SU-DHL-6 (cell line): ENCODE measurements at regions not wholly inside any gene's neighbourhood (a gene's known extent, or its start where the extent isn't known, plus 50 kb on each side); places are given as distances from the start of the nearest gene placed in this dataset.

Experiments
- H2AFZ ChIP-seq: fragments of 200-600 bp; sonication (generic); 2 replicates; pipeline ENCODE4 v1.6.1; 2014; ENCODE audit warnings: low read depth, mild to moderate bottlenecking, moderate library complexity, mixed read lengths, antibody characterized with exemption, low read length; ENCODE audit not compliant: severe bottlenecking
- H3F3A ChIP-seq: fragments of 200-600 bp; shearing (Covaris generic); 2 replicates; pipeline ENCODE4 v1.6.0; 2016; ENCODE audit warnings: antibody characterized with exemption, mild to moderate bottlenecking; ENCODE audit not compliant: insufficient read depth
- H3K27ac ChIP-seq: fragments of 200-600 bp; sonication (generic); 2 replicates; pipeline ENCODE4 v1.5.1; 2016; ENCODE audit warnings: low read depth, mild to moderate bottlenecking, low read length, moderate library complexity, mixed read lengths
- H3K27me3 ChIP-seq: fragments of 200-600 bp; sonication (generic), shearing (Covaris generic); 2 replicates; pipeline ENCODE4 v1.6.0; 2014; ENCODE audit warnings: mild to moderate bottlenecking, low read length
- H3K36me3 ChIP-seq: fragments of 200-600 bp; sonication (generic); 2 replicates; pipeline ENCODE4 v1.6.1; 2014; ENCODE audit warnings: mild to moderate bottlenecking, low read length, mixed read lengths
- H3K4me2 ChIP-seq: fragments of 300-600, 200-600 bp; shearing (Covaris generic), sonication (generic); 2 replicates; pipeline ENCODE4 v1.6.0; 2014; ENCODE audit warnings: low read length, low read depth, mild to moderate bottlenecking; ENCODE audit not compliant: poor library complexity, severe bottlenecking
- H3K4me3 ChIP-seq: fragments of 200-600 bp; sonication (generic); 2 replicates; pipeline ENCODE4 v1.5.1; 2014; ENCODE audit warnings: antibody characterized with exemption, low read length, mild to moderate bottlenecking, mixed read lengths; ENCODE audit not compliant: insufficient read depth, poor library complexity, severe bottlenecking
- H3K79me2 ChIP-seq: fragments of 200-600 bp; sonication (generic); 2 replicates; pipeline ENCODE4 v1.6.1; 2014; ENCODE audit warnings: mild to moderate bottlenecking, low read length, moderate library complexity; ENCODE audit not compliant: insufficient read depth
- H3K9ac ChIP-seq: fragments of 200-600 bp; sonication (generic); 2 replicates; pipeline ENCODE4 v1.7.0; 2014; ENCODE audit warnings: mild to moderate bottlenecking, low read length
- H3K9me2 ChIP-seq: fragments of 200-600 bp; sonication (generic); replicated peaks from 2 replicates; pipeline ENCODE4 v1.6.1; 2014; ENCODE audit warnings: low read length; ENCODE audit not compliant: insufficient read depth
- H3K9me3 ChIP-seq: fragments of 200-600 bp; sonication (generic); 2 replicates; pipeline ENCODE4 v1.6.1; 2014; ENCODE audit warnings: low read length, mixed read lengths; ENCODE audit not compliant: insufficient read depth
- H4K20me1 ChIP-seq: fragments of 200-600 bp; sonication (generic); 2 replicates; pipeline ENCODE4 v1.6.1; 2014; ENCODE audit warnings: low read depth, mild to moderate bottlenecking, antibody characterized with exemption, low read length, moderate library complexity, mixed read lengths
- EZH2phosphoT487 ChIP-seq: fragments of 200-600 bp; sonication (generic), shearing (Covaris generic); conservative IDR thresholded peaks from 2 replicates; pipeline ENCODE4 v1.6.1; 2018; ENCODE audit warnings: mild to moderate bottlenecking, antibody characterized with exemption, low read length, moderate library complexity, mixed read lengths
- TF ChIP-seq, protein P1 (sequence below): fragments of 200-600 bp; sonication (generic); IDR thresholded peaks from one replicate; pipeline ENCODE4 v1.5.1; 2017; ENCODE audit warnings: antibody characterized with exemption, mild to moderate bottlenecking, low read length, moderate library complexity; ENCODE audit not compliant: insufficient read depth, poor library complexity, severe bottlenecking

DNA sequence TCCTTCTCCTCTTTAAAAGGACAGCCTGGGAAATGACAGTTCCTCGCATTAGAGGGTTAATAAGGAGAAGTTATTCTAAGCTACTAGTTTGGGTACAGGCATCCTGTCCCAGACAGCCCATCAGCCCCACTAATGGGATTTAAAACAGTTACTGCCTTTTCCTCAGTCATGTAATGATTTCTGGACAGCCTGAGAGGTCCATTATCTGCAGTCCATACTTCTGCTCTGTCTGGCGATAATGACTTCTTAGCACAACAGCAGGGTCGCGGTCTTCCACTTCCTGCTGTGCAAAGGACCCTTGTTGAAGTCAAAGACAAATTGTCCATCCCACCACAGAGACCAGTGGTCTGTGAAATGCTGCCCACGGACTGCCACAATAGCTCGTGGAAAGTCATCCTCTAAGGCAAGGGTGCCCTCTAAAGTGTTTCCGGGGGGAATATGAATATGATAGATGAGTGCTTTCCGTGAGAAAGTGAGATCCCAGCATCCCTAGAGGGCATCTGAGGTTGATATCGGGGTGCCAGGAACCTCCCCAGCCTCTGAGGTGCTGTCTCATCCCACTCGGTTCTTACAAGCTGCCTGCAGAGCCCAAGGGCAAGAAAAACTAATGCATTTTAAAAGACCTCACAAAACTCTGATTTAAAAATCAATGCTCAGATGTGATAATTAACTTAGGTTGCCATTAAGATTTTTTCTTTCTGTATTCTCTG, 100.7 kb downstream of the SHOX2 start:
- Histone ChIP-seq H3K27ac (no peak overlapping the region), H3K9me3 (no peaks in the 10 kb centered on the region), H4K20me1 (no peaks in the 10 kb centered on the region), H3K9me2 (no peaks in the 10 kb centered on the region), H3F3A (no peaks in the 10 kb centered on the region), H3K4me2 (no peak overlapping the region), H3K4me3 (no peak overlapping the region), H2AFZ (no peak overlapping the region), H3K79me2 (no peaks in the 10 kb centered on the region), H3K9ac (no peak overlapping the region), H3K36me3 (no peaks in the 10 kb centered on the region), H3K27me3 (0 out of 2 replicates have a peak, but pooled peaks cover 2% of the 10 kb centered on the region)
- no peak for TF ChIP-seq EZH2phosphoT487

DNA sequence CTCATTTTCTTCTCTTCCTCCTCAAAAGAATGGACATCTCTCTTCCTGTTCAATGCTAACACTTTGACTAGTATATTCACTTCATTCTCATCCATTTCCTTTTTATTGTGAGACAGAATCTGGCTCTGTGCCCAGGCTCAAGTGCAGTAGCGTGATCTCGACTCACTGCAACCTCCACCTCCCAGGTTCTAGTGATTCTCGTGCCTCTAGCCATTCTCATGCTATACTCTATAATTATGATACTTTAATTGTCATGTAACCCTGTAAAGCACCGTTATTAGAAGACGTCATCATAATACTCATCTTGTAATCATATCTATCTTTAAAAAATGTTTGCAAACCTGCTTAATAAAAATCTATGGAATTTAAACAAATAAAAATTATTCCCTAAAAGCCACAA, 107.0 kb downstream of the SHOX2 start:
- H3K36me3 ChIP-seq = no peaks in the 10 kb centered on the region
- H2AFZ ChIP-seq = no peak overlapping the region
- no peaks in the 10 kb centered on the region for H3K9me3 ChIP-seq
- no peaks in the 10 kb centered on the region for H3K79me2 ChIP-seq
- H3K4me3 ChIP-seq = no peak overlapping the region
- no peaks in the 10 kb centered on the region for H3F3A ChIP-seq
- H3K27me3 ChIP-seq = no peaks in the 10 kb centered on the region
- H3K27ac ChIP-seq = no peak overlapping the region
- H3K9ac ChIP-seq = no peak overlapping the region
- H3K4me2 ChIP-seq = no peak overlapping the region
- no peaks in the 10 kb centered on the region for H4K20me1 ChIP-seq
- no peaks in the 10 kb centered on the region for H3K9me2 ChIP-seq
- TF ChIP-seq EZH2phosphoT487 = no peak
- TF ChIP-seq, protein P1, sequence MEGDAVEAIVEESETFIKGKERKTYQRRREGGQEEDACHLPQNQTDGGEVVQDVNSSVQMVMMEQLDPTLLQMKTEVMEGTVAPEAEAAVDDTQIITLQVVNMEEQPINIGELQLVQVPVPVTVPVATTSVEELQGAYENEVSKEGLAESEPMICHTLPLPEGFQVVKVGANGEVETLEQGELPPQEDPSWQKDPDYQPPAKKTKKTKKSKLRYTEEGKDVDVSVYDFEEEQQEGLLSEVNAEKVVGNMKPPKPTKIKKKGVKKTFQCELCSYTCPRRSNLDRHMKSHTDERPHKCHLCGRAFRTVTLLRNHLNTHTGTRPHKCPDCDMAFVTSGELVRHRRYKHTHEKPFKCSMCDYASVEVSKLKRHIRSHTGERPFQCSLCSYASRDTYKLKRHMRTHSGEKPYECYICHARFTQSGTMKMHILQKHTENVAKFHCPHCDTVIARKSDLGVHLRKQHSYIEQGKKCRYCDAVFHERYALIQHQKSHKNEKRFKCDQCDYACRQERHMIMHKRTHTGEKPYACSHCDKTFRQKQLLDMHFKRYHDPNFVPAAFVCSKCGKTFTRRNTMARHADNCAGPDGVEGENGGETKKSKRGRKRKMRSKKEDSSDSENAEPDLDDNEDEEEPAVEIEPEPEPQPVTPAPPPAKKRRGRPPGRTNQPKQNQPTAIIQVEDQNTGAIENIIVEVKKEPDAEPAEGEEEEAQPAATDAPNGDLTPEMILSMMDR = no peak

DNA sequence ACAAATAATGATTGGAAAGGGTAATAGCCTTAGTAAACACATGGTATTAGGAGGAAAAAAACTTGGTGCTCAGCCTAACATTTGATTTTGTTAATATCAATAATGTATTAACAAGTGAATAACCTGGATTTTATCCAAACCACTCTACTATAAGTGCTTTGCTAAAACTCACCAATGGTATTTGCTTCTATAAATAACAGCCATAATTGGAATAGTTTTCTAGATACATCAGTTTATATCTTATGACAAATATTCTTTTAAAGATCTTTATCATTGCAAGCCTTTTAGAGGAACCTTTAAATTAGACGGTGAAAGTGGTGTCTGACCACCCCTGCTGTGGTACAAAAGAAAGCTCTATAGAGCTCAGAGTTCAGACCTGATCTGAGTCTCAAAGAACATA, 123.9 kb downstream of the SHOX2 start:
- no peak overlapping the region for H3K27ac ChIP-seq
- H3K4me3 ChIP-seq = no peak overlapping the region
- TF ChIP-seq, protein P1 = no peak
- TF ChIP-seq EZH2phosphoT487 = no peak
- H3F3A ChIP-seq = no peaks in the 10 kb centered on the region
- H3K4me2 ChIP-seq = no peak overlapping the region
- H3K9me2 ChIP-seq = no peaks in the 10 kb centered on the region
- no peaks in the 10 kb centered on the region for H3K27me3 ChIP-seq
- H3K9me3 ChIP-seq = no peaks in the 10 kb centered on the region
- H3K36me3 ChIP-seq = no peaks in the 10 kb centered on the region
- no peaks in the 10 kb centered on the region for H4K20me1 ChIP-seq
- no peaks in the 10 kb centered on the region for H3K79me2 ChIP-seq
- no peak overlapping the region for H2AFZ ChIP-seq
- no peak overlapping the region for H3K9ac ChIP-seq

GRCh38 chr3:157981819-157982218, 124.4 kb downstream of the SHOX2 start:
- Histone ChIP-seq H3K9ac (no peak overlapping the region), H3K4me3 (no peak overlapping the region), H3K9me2 (no peaks in the 10 kb centered on the region), H3K36me3 (no peaks in the 10 kb centered on the region), H2AFZ (no peak overlapping the region), H3K27me3 (no peaks in the 10 kb centered on the region), H4K20me1 (no peaks in the 10 kb centered on the region), H3K4me2 (no peak overlapping the region), H3F3A (no peaks in the 10 kb centered on the region), H3K27ac (no peak overlapping the region), H3K9me3 (no peaks in the 10 kb centered on the region), H3K79me2 (no peaks in the 10 kb centered on the region)
- TF ChIP-seq, protein P1 = no peak
- no peak for TF ChIP-seq EZH2phosphoT487
